ENCODE measurements at regions not wholly inside any gene's neighbourhood (a gene's known extent, or its start where the extent isn't known, plus 50 kb on each side); places are given as distances from the start of the nearest gene placed in this dataset.

- FAIRE-seq: no peak
These were observed 108.8 kb downstream of the ADAMTS1 start for GRCh38 chr21:26736449-26736848.

- FAIRE-seq: no peak
These were observed 112.6 kb downstream of the ADAMTS1 start for GRCh38 chr21:26732432-26733221.

- no peak for FAIRE-seq
These were observed 125.5 kb downstream of the ADAMTS1 start for GRCh38 chr21:26719750-26720149.

- peak; percentile 79 for FAIRE-seq
These were observed 128.0 kb downstream of the ADAMTS1 start for GRCh38 chr21:26717146-26717739.

GRCh38 chr21:26715878-26716506 is 129.2 kb downstream of the ADAMTS1 start:
- no peak for FAIRE-seq

GRCh38 chr21:26715116-26715515 is 130.1 kb downstream of the ADAMTS1 start:
- no peak for FAIRE-seq

- FAIRE-seq: no peak
These were observed 135.1 kb downstream of the ADAMTS1 start for GRCh38 chr21:26710155-26710554.

GRCh38 chr21:26709090-26709489 is 136.0 kb upstream of the CYYR1 start:
- no peak for FAIRE-seq

- no peak for FAIRE-seq
These were observed 135.2 kb upstream of the CYYR1 start for GRCh38 chr21:26708223-26708800.

- no peak for FAIRE-seq
These were observed 134.2 kb upstream of the CYYR1 start for GRCh38 chr21:26707246-26707645.

GRCh38 chr21:26698416-26698815 is 125.3 kb upstream of the CYYR1 start:
- FAIRE-seq: no peak

- no peak for FAIRE-seq
These were observed 118.3 kb upstream of the CYYR1 start for GRCh38 chr21:26691416-26691815.

GRCh38 chr21:26686705-26687104 is 113.6 kb upstream of the CYYR1 start:
- FAIRE-seq: no peak

- no peak for FAIRE-seq
These were observed 113.2 kb upstream of the CYYR1 start for GRCh38 chr21:26686278-26686677.

GRCh38 chr21:26684889-26685288 is 111.8 kb upstream of the CYYR1 start:
- FAIRE-seq: no peak

- FAIRE-seq: no peak
These were observed 110.9 kb upstream of the CYYR1 start for GRCh38 chr21:26683996-26684395.

GRCh38 chr21:26679284-26679683 is 106.2 kb upstream of the CYYR1 start:
- no peak for FAIRE-seq

- no peak for FAIRE-seq
These were observed 101.2 kb upstream of the CYYR1 start for GRCh38 chr21:26674323-26674722.

- no peak for FAIRE-seq
These were observed 96.2 kb upstream of the CYYR1 start for GRCh38 chr21:26669215-26669764.

GRCh38 chr21:26659757-26660156 is 86.7 kb upstream of the CYYR1 start:
- FAIRE-seq: no peak

- FAIRE-seq: no peak
These were observed 86.1 kb upstream of the CYYR1 start for GRCh38 chr21:26659182-26659581.

GRCh38 chr21:26655460-26655859 is 82.4 kb upstream of the CYYR1 start:
- FAIRE-seq: no peak

GRCh38 chr21:26653430-26653829 is 80.3 kb upstream of the CYYR1 start:
- FAIRE-seq: no peak

- FAIRE-seq: no peak
These were observed 79.8 kb upstream of the CYYR1 start for GRCh38 chr21:26652854-26653253.

Measured in TTC549 (cell line).